HG02973 (cell line): ENCODE measurements at regions not wholly inside any gene's neighbourhood (a gene's known extent, or its start where the extent isn't known, plus 50 kb on each side); places are given as distances from the start of the nearest gene placed in this dataset.
"Not testable (repeated sequence)": the region's sequence is repeated elsewhere in the genome, so short reads cannot be mapped to it uniquely, and the experiment has no call there.

Source experiments
- ATAC-seq: cut with Tn5 transposase; IDR thresholded peaks from one replicate; pipeline ENCODE4 v1.9.1; 2021; ENCODE audit warnings: moderate library complexity; ENCODE audit not compliant: unreplicated experiment

DNA sequence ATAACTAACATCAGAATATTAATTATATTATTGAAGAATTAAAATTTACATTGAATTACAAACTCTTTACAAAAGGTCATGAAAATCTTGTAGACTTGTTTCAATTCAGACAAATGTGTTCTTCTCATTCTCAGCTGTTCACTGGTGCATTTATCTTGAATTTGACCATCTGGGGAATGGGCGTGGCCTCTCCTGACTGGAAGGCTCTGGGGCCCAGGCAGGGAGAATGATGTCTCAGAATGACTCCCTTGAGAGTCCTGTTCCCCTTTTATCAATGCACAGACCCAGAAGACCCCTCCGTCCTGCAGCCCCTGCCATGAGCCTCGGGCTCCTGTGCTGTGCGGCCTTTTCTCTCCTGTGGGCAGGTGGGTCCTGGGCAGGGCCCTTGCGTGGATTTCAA is 242.2 kb upstream of the PRSS1 start:
- ATAC-seq: not testable (repeated sequence)

DNA sequence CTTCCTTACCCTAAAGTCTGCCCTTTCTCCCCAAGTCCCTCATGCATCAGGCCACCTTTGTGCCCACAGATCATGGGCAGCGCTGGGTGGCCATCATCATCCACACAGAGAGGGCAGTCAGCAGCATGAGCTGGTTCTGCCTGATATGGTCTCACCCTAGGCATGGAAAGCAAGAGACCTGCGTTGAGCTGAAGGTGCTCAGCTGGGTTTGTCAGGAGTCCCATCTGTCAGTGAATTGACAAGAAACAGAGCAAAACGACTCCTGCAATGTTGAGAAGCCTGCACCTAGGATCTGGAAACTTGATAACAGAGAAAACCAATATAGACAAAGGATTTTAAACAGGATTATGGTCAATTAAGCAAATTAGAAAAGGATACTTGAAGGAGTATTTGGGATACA is 242.7 kb upstream of the PRSS1 start:
- ATAC-seq: no peak

DNA sequence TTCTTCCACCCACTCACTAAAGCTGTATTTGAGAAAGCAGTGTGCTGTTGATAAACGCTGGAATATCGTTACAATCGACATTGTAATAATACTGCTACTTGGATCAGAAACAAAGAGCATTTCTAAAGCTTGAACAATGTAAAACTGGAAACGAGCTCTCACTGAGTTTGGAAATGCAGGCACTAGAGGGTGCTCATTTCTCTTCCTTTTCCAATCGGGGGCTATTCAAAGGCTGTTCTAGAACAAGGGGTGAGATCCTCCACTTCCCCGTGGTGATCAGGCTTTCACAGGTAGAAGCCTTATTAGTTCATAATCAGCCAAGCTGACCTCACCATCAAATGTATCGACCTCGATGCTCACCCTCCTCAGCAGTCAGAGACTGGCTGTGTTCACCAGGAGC is 245.3 kb upstream of the PRSS1 start:
- not testable (repeated sequence) for ATAC-seq

DNA sequence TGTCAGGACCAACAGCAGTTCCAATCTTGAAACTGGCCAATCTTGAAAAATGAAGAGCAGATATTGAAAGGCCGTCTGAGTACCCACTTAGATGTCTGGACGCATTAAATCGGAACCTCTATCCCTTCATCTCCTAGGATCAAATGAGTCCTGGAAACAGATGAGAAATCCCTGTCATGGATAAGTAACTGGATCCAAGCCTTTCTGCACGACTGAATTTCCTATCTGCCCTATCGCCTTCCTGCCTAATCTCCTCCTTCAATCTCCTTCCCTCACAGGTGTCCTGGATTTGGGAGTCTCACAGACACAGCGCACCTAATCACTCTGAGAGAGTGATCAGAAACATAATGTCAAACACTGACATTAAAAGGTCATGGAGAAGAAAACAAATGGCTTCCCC is 245.2 kb upstream of the PRSS58 start:
- ATAC-seq: no peak

DNA sequence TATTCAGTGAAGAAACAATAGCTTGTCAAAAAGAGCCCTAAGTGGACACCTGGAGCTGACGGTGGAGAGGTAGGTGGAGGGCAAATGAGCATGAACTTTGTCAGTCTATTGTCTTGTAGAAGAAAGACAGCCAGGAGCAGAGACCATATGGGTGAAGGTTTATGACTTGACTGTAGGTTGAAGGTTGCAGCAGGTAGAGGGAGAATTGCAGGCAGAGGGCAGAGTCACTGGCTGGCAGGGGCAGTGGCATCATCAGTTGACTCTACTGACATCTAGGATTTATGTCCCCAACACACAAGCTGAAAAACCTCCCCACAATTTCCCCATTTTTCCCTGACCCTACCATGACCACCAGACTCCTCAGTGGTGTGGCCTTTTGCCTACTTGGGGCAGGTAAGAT is 243.6 kb upstream of the PRSS58 start:
- no peak for ATAC-seq

DNA sequence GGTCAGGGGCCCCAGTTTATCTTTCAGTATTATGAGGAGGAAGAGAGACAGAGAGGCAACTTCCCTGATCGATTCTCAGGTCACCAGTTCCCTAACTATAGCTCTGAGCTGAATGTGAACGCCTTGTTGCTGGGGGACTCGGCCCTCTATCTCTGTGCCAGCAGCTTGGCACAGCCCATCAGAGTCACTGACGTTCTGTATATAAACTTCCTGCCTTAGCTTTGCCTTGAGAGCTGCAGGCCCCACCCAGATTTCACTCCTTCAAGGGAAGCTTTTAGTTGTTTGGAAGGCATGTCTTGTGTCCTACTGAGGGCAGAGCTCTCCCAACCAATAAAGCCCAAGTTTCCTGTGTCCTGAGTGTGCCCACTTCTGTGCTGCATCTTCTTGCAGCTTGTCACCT is 242.5 kb upstream of the PRSS58 start:
- ATAC-seq: no peak

DNA sequence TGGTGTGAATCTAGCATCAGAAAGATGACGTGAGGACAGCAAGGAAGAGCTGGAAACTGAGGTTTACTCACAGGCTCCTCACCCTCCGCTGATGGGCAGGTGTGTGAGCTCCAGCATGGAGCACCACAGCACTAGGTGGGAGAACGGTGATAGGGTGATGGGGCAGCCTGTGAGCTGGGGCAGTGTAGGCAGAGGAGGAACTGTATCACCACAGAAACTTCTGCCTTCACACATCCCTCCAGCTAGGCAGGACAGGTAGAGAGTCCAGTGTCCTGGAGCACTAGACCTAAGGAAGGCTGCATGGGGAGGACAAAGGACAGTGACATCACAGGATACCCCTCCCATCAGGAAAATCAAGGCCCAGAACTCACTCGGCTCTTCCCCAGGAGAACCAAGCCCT is 241.8 kb upstream of the PRSS58 start:
- no peak for ATAC-seq

DNA sequence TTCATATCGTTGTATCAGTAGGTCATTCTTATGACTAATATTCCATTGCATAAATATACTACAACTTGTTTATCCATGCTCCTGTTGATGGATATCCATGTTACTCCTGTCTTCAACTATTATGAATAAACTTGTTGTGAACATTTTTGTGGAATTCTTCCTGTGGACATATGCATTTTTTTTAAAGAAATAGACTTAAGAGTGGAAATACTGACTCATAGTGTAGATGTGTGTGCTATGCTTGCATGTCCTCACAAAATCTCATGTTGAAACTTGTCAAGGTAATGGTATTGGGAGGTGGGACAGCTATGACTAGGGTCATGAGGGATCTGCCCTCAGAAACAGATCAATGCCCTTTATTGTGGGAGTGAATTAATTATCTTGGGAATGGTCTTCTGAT is 240.5 kb upstream of the PRSS58 start:
- no peak for ATAC-seq

DNA sequence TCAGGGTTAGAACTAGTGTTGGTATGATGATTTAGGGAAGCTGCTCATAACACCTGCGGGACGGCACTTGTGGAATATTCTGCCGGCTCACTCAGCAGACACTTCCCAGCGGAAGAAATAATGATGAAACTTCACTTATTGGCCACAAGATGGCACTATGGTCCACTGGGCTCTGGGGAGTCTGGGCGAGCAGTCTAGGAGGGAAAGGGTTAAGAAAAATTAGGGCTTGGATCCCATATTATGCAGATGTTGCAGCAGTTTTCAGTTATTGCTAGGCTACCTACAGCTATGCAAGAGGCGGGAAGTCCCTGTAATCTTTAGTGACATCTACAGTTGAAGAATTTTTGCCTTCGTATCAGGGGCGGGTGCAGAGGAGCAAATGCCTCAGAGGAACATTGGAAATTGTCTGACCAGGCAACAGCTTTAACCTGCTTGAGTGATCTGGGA is 238.7 kb upstream of the PRSS58 start:
- ATAC-seq: no peak

DNA sequence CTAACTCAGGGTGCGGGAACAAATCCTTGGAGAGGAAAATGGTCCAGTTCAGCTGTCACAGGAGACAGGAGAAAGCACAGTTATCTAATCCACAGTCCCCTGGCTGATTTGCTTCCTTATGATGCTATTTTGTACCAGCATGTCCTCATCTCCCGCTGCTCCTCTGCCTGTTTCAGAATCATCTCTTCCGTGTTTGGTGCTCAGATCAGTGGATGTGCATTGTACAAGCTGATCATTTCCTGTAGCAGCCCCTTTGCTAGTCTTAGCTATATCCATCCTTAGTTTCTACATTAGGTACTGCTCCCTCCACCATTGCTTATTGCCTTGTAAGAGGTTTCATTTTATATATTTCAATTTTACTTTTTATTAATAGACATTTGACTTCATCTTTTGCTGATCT is 238.0 kb upstream of the PRSS58 start:
- not testable (repeated sequence) for ATAC-seq

DNA sequence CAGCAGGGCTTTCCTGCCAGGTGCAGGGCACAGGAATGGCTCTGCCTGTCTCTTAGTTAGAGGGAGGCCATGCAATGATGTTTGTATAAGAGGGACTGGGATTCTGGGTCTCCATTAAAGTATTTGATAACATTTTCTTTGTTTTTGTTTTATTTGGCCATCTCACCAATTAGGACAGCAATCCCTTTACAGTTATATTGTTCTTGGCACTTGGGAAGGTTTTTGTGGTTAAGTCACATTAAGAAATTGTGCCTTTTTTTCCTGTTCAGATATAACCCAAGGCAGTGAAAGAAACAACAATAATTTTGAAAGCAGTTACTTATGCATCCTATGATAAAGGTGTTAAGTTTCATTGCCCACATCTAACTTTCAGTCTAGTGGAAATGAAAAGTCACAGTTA is 237.4 kb upstream of the PRSS58 start:
- not testable (repeated sequence) for ATAC-seq

DNA sequence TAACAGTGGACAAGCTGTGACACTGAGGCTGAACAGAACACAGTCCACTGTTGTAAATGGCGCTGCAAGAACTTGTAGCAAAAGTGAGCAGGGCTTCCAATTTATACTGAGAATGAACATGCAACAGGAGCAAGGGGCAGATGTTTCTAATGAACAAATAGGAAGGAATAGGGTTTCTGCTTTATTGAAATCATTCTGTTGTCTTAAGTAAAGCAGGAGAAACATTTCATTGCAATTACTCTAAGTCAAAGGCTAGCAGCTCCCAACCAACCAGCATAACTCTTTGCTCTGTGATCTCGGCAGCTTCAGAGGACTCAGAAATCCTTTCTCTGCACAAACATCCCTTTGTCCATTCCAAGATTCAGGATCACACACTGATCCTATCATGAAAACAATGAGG is 236.2 kb upstream of the PRSS58 start:
- no peak for ATAC-seq

DNA sequence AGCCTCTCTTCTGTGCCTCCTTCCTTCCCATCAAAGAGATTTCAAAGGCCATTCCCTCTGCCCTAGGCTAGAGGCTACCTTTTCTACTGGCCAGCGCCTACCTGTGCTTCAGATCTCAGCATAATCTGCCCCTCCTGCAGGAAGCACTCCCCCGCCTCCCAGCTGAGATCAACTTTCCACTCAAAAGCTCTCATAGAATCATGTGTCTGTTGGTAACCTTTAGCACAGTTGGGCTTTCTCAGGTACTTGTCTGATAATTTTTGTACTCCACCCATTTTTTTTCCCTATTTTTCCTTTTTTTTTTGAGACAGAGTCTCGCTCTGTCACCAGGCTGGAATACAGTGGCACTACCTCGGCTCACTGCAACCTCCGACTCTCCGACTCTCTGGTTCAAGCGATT is 231.0 kb upstream of the PRSS58 start:
- no peak for ATAC-seq

DNA sequence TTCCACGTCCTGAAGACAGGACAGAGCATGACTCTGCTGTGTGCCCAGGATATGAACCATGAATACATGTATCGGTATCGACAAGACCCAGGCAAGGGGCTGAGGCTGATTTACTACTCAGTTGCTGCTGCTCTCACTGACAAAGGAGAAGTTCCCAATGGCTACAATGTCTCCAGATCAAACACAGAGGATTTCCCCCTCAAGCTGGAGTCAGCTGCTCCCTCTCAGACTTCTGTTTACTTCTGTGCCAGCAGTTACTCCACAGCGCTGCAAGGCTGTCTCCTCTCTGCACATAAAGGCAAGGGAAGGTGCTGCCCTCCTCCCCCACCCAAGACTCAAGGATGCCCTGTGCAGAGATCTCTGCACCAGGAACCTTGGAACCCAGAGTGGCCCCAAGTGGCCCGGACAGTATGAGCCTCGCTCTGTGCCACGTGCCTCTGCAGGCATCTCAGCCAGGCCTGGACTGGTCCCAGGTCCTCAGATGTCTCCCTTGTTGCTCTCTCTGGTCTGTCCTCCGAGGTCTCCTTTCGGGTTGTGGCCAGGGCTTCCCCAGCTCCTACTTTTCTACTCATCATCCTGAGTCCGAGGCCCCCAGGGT is 230.3 kb upstream of the PRSS58 start:
- no peak for ATAC-seq

DNA sequence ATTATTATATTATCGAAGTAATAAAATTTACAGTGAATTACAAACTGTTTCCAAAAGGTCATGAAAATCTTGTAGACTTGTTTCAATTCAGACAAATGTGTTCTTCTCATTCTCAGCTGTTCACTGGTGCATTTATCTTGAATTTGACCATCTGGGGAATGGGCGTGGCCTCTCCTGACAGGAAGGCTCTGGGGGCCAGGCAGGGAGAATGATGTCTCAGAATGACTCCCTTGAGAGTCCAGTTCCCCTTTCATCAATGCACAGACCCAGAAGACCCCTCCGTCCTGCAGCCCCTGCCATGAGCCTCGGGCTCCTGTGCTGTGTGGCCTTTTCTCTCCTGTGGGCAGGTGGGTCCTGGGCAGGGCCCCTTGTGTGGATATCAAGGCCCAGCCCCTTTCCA is 229.7 kb upstream of the PRSS58 start:
- not testable (repeated sequence) for ATAC-seq

DNA sequence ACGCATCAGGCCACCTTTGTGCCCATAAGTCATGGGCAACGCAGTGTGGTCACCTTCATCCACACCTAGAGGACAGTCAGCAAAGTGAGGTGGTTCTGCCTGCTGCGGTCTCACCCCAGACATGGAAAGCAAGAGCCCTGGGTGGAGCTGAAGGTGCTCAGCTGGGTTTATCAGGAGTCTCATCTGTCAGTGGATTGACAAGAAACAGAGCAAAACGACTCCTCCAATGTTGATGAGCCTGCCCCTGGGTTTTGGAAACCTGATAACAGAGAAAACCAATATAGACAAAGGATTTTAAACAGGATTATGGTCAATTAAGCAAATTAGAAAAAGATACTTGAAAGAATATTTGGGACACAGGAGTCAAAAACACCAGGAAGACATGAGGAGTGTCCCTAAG is 229.3 kb upstream of the PRSS58 start:
- no peak for ATAC-seq

DNA sequence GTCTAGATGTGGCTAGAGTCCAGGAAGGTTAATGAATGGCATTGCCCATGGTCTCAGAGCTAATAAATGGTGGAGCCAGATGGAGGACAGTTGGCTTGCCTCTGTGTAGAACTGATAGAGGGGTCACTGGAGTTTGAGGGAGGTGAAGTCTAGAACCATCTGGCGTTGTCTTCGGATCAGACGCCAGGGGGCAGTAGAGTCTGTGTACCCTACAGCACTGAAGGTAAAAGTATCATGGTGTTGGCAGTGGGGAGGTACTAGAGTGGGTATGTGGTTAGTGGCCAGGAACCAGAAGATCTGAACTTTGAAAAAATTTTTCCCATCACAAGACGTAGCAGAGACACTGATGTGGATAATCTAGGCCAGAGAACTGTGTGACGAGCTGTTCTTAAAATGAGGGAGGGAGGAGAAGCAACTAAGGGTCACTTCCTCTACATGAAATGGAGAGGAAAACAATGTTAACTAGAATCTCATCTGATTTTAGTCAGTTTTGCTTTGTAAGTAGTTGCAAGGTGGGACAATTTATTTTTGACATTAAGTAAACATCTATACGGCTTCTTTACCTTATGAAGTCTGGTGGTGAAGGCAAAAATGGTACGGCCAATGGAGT is 227.9 kb upstream of the PRSS58 start:
- ATAC-seq: no peak

DNA sequence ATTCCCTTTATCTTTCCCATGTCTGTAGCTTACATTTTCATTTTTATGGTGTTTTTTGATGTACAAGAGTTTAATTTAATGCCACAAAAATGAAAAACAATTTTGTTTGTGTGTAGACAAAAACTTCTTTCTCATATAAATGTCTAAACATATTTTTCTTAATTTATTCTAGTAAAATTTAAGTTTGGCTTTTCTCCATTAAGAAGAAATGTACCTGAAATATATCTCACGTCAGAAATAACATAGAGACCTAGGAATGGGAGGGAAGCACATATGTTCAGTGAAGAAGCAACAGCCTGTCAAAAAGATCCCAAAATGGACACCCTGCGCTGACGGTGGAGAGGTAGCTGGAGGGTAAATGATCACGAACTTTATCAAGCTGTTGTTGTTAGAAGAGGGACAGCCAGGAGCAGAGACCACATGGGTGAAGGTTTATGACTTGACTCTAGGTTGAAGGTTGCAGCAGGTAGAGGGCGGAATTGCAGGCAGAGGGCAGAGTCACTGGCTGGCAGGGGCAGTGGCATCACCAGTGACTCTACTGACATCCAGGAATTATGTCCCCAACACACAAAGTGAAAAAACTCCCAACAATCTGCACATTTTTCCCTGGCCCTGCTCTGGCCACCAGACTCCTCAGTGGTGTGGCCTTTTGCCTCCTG is 225.9 kb upstream of the PRSS58 start:
- no peak for ATAC-seq

DNA sequence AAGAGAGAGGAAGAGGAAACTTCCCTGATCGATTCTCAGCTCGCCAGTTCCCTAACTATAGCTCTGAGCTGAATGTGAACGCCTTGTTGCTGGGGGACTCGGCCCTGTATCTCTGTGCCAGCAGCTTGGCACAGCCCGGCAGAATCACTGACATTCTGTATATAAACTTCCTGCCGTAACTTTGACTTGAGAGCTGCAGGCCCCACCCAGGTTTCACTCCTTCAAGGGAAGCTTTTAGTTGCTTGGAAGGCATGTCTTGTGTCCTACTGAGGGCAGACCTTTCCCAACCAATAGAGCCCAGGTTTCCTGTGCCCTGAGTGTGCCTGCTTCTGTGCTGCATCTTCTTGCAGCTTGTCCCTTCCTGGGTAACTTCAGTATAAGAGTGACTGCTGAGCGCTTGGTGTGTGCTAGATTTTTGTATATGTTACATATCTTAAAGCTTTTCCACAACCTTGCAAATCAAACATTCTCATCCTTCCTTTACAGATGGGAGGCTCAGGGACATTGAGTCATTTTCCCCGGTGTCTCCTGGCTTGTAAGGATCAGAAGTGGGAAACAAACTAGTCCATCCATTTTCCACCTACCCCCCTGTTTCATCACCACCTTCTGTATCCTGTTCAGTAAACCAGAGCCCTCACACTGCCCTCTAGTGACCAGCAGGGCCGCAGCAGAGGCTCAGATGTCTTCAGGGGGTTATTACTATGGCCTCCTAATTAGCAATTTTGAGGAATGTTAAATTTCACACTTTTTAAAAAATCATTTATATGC is 225.2 kb upstream of the PRSS58 start:
- ATAC-seq: no peak

DNA sequence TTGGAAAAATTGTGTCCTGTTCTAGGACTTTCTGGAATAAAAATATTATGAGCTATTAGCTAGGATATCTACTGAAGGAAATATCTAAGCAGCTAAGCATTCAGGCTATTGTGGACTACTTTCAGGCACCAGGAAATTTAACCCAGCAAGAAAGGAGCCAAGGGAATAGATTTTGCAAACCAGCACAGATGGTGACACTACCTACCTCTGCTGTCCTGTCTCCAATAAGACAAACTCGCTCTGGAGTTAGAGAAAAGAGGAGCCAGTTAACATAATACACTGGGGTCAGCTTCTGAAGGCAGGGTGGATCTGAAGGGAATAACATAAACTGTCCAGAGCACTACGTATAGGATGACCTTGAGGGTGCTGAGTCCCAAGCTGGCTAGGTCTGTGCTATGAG is 223.7 kb upstream of the PRSS58 start:
- no peak for ATAC-seq

DNA sequence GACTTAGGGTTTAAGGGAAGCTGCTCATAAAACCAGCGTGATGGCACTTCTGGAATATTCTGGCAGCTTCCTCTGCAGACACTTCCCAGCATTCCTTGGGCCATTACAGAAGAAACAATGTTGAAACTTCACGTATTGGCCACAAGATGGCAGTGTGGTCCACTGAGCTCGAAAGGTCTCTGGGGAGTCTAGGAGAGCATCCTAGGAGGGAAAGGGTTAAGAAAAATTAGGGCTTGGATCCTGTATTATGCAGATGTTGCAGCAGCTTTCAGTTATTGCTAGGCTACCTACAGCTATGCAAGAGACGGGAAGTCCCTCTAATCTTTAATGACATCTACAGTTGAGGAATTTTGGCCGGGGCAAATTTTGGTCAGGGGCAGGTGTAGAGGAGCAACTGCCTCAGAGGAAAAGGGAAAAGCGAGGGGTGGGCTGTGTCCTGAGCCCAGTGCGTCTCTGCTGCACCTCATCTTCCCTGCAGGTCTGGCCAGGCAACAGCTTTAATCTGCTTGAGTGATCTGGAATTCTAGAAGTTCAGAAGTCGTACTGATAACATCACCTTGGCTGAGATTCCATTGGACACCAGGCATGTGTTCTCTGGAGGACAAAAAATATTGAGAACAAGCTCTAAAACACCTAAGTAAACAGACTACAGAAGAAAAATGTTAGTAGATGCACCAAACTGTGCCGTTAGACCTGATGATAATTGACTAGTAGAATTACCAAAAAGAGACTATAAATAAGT is 220.8 kb upstream of the PRSS58 start:
- peak; percentile 74 for ATAC-seq
